Karpas-422 (cell line): ENCODE measurements at regions not wholly inside any gene's neighbourhood (a gene's known extent, or its start where the extent isn't known, plus 50 kb on each side); places are given as distances from the start of the nearest gene placed in this dataset.

Source experiments
- DNase-seq: peaks from one replicate; pipeline ENCODE4 v3.0.0-alpha.2; 2015
- H2AFZ ChIP-seq: fragments of 200-600 bp; sonication (generic); 2 replicates; pipeline ENCODE4 v1.6.1; 2014; ENCODE audit warnings: antibody characterized with exemption, low read length, mixed read lengths
- H3K27ac ChIP-seq: fragments of 200-600 bp; sonication (generic); 2 replicates; pipeline ENCODE4 v1.5.1; 2014; ENCODE audit warnings: mild to moderate bottlenecking, low read length, moderate library complexity
- H3K27me3 ChIP-seq: fragments of 200-600 bp; sonication (generic); 2 replicates; pipeline ENCODE4 v1.6.1; 2014; ENCODE audit warnings: low read length, mixed read lengths
- H3K36me3 ChIP-seq: fragments of 200-600 bp; sonication (generic); 2 replicates; pipeline ENCODE4 v1.6.1; 2014; ENCODE audit warnings: low read length, mixed read lengths; ENCODE audit not compliant: insufficient read depth
- H3K4me1 ChIP-seq: fragments of 200-600 bp; sonication (generic); 2 replicates; pipeline ENCODE4 v1.6.1; 2014; ENCODE audit warnings: mild to moderate bottlenecking, low read length, mixed read lengths
- H3K4me2 ChIP-seq: fragments of 200-600 bp; sonication (generic); 2 replicates; pipeline ENCODE4 v1.6.1; 2014; ENCODE audit warnings: low read length, low read depth, mild to moderate bottlenecking; ENCODE audit not compliant: poor library complexity, severe bottlenecking
- H3K4me3 ChIP-seq: fragments of 200-600 bp; sonication (generic); 2 replicates; pipeline ENCODE4 v1.5.1; 2014; ENCODE audit warnings: mild to moderate bottlenecking, antibody characterized with exemption, low read length, mixed read lengths
- H3K79me2 ChIP-seq: fragments of 200-600 bp; sonication (generic); 2 replicates; pipeline ENCODE4 v1.6.1; 2014; ENCODE audit warnings: mild to moderate bottlenecking, low read length, mixed read lengths
- H3K9ac ChIP-seq: fragments of 200-600 bp; sonication (generic); 2 replicates; pipeline ENCODE4 v1.6.0; 2014; ENCODE audit warnings: low read length
- H3K9me2 ChIP-seq: fragments of 200-600 bp; sonication (generic), shearing (Covaris generic); replicated peaks from 2 replicates; pipeline ENCODE4 v1.6.0; 2014; ENCODE audit warnings: mild to moderate bottlenecking, low read length, moderate library complexity; ENCODE audit not compliant: insufficient read depth
- H3K9me3 ChIP-seq: fragments of 300-700, 200-600 bp; sonication (generic); 2 replicates; pipeline ENCODE4 v1.6.1; 2014; ENCODE audit warnings: low read length, mixed read lengths
- H4K20me1 ChIP-seq: fragments of 200-600 bp; sonication (generic); 2 replicates; pipeline ENCODE4 v1.6.1; 2014; ENCODE audit warnings: mild to moderate bottlenecking, antibody characterized with exemption, low read length, low read depth; ENCODE audit not compliant: insufficient read depth

DNA sequence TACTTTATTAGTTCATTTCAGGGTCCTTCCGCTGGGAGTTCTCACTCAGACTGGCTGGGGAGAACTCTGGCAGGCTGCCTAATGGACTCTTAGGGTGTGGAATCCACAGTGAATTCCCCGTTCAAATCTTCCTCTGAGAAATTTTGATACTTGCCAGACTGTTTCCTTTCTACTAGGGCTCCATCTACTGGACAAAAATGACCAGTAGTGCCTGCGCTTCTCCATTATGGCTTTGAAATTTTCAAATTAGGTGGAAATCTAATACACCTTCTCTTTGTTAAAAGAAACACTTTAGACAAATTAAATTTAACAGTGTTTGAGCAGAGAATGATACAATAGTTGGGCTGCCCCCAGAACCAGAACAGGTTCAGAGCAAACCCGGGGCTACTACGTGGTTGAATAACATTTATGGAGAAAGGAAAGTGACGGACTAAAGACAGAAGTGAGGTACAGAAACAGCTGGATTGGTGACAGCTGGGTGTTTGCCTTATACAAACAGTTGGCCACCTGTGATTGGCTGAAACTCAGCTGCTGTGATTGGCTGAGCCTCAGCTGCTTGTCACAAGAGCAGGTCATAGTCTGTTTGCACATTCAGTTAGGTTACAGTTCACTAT, 52.9 kb upstream of the FDX1 start:
- Histone ChIP-seq H3K4me2 (no peak overlapping the region), H3K4me3 (no peak overlapping the region), H3K9ac (no peak overlapping the region), H3K4me1 (no peaks in the 10 kb centered on the region), H3K27ac (no peak overlapping the region), H3K9me3 (no peaks in the 10 kb centered on the region), H3K79me2 (no peaks in the 10 kb centered on the region), H4K20me1 (no peaks in the 10 kb centered on the region), H3K36me3 (no peaks in the 10 kb centered on the region), H2AFZ (no peak overlapping the region), H3K27me3 (no peaks in the 10 kb centered on the region), H3K9me2 (no peaks in the 10 kb centered on the region)
- DNase-seq = peak; percentile 86

DNA sequence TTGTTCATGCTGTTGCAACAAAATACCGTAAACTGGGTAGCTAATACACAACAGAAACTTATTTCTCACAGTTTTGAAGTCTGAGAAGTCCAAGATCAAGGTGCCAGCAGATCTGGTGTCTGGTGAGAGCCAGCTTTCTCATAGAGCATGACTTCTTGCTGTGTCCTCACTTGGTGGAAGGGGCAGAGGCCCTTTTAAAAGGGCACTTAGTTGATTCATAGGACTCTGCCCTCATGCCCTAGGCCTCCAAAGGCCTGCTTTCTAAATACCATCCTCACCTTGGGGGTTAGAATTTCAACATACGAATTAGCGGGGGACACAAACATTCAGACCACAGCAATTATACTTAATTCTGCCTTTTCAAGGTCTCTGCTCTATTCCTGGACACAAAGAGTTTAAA, 52.3 kb upstream of the FDX1 start:
- H3K9me3 ChIP-seq = no peaks in the 10 kb centered on the region
- DNase-seq = no peak
- no peaks in the 10 kb centered on the region for H3K9me2 ChIP-seq
- no peaks in the 10 kb centered on the region for H3K4me1 ChIP-seq
- H3K36me3 ChIP-seq = no peaks in the 10 kb centered on the region
- no peak overlapping the region for H3K27ac ChIP-seq
- H4K20me1 ChIP-seq = no peaks in the 10 kb centered on the region
- no peak overlapping the region for H3K4me3 ChIP-seq
- no peak overlapping the region for H3K9ac ChIP-seq
- no peak overlapping the region for H3K4me2 ChIP-seq
- no peak overlapping the region for H2AFZ ChIP-seq
- H3K27me3 ChIP-seq = no peaks in the 10 kb centered on the region
- no peaks in the 10 kb centered on the region for H3K79me2 ChIP-seq

DNA sequence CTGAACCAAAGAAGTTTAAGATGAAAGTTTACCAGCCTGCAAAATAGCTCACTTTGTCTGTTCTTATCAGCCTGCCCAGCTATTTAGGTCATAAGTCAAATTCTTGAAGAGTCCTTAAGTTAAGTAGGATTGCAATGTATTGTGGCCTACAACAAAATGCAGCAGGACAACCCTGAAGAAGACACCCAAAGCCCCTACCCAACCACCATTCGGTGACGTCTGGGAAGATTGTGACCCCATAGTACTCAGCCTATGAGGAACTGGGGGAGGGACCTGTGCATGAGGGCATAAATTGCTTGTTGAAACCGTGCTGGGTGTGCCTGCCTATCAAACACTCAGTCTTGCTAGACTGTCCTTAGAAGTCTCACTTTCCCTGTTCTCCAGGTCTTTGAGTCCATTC, 50.5 kb upstream of the FDX1 start:
- Histone ChIP-seq H3K9me2 (no peaks in the 10 kb centered on the region), H3K27ac (no peak overlapping the region), H2AFZ (no peak overlapping the region), H3K9me3 (no peaks in the 10 kb centered on the region), H3K4me1 (no peaks in the 10 kb centered on the region), H3K4me2 (no peak overlapping the region), H3K27me3 (no peaks in the 10 kb centered on the region), H3K36me3 (no peaks in the 10 kb centered on the region), H3K4me3 (no peak overlapping the region), H3K79me2 (no peaks in the 10 kb centered on the region), H3K9ac (no peak overlapping the region), H4K20me1 (no peaks in the 10 kb centered on the region)
- no peak for DNase-seq

DNA sequence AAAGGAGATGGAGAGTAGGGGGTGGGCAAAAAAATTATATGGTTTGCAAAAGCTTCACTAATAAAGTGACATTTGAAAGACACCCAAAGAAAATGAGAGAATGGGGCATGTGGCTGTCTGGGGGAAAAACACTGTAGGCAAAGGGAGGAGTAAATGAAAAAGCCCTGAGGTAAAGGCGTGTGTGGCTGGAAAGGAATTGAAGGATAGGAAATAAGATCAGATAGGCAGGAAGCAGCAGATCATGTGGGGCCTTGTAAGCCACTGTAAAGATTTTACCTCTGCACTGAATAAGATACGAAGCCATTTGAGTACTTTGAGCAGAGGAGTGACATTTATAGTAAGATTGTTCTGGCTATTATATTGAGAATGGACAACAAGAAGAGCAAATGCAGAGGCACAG, 49.8 kb upstream of the FDX1 start:
- H3K36me3 ChIP-seq = no peaks in the 10 kb centered on the region
- H3K27ac ChIP-seq = no peak overlapping the region
- no peaks in the 10 kb centered on the region for H3K9me2 ChIP-seq
- DNase-seq = no peak
- H3K4me3 ChIP-seq = no peak overlapping the region
- no peak overlapping the region for H3K4me2 ChIP-seq
- no peaks in the 10 kb centered on the region for H3K4me1 ChIP-seq
- H4K20me1 ChIP-seq = no peaks in the 10 kb centered on the region
- no peak overlapping the region for H2AFZ ChIP-seq
- H3K9me3 ChIP-seq = no peaks in the 10 kb centered on the region
- H3K79me2 ChIP-seq = no peaks in the 10 kb centered on the region
- no peaks in the 10 kb centered on the region for H3K27me3 ChIP-seq
- no peak overlapping the region for H3K9ac ChIP-seq
